ENCODE measurements at regions not wholly inside any gene's neighbourhood (a gene's known extent, or its start where the extent isn't known, plus 50 kb on each side); places are given as distances from the start of the nearest gene placed in this dataset.

- peak; percentile 81 for DNase-seq (ENCODE audit: low read depth)
Measured at GRCh38 chr6:93779086-93779841, 359.9 kb upstream of the EPHA7 start.

DNA sequence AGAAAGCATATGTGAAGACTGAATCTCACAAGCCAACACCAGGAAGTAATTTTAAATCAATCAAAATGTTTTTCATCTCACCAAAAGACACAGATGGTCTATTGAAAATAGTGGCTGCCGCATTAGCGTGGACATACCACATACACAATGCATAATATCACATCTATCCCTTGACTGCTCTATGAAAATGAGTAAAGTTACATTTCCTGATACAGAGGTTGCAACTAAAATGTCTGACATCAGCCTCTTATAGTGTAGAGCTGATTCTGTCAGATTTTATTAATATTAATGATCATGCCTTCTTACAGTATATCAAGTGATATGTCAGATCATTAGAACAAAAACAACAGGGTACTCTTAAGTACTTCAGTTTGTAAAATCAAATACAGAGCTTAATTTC, 339.8 kb upstream of the EPHA7 start:
- no peak for DNase-seq (ENCODE audit: low read depth)

DNA sequence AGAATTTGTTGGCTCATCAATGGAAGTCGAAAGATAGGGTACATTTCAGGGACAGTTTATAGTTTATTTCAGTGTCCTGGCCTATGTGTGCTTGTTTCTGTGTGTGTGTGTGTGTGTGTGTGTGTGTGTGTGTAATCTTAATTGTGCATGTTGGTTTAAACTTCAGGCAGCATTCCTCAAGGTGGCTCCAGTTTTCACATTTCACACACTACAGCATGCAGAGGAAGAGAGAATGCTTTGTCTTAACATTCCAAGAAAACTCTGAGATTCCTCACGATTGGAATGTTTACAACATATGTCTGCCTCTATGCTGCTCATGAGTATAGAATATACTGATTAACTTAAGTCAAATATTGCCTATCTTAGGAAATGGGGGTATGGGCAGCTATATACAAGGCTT, 332.6 kb upstream of the EPHA7 start:
- DNase-seq (ENCODE audit: low read depth): peak; percentile 35

DNA sequence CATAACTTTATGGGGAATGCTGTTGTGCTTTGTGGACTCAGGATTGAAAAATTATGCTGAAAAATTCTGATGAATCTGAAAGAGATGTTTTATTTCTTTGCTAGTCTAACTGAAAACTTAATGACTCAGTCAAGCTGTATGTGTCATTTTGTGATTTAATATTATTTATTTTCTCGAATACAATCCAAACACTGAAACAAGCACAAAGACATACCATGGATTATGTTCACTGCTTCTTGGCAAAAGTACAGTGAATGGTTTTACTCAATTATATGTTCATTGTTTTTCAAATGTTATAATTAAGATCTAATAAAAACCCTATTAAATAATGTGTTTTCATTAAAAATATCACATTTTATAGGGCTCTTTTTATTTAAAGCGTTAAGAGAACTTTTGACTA, 330.6 kb upstream of the EPHA7 start:
- DNase-seq (ENCODE audit: low read depth): peak; percentile 3

DNA sequence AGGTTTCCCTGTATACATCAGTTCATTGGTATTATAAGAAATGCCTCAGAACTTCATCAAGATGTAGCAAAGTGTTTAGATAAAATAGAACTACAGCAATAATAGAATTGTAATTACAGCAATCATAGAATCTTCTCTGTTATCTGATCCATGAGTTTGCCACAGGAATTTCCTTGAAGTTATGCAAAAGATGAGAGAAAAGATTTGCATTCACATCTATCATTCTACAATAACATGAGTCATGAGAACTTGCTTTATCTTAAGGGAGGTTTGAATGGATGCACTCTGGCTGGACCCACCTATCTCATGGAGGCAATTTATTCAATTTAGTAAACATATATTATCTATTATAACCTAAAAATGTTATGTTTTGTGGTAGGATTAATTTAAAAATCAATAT, 329.8 kb upstream of the EPHA7 start:
- DNase-seq (ENCODE audit: low read depth): peak; percentile 79

DNA sequence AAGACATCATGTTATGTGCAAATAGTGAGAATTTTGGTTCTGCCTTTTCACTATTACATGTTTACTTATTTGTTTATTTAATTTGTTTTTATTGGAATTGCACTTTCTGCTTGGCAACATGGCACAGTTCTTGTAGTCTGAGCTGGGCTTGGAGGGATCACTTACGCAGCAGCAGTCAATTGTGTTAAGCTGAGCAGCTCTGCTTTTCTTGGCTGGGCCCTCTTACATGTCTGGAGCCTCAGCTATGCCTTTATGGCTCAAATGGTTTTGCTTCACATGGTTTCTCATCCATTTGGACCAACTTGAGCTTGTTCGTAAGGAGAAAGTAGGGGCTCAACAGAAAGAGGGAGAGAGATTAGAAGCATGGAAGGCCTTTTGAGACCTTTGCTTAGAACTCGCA, 327.5 kb upstream of the EPHA7 start:
- no peak for DNase-seq (ENCODE audit: low read depth)

GRCh38 chr6:93745306-93745705, 325.9 kb upstream of the EPHA7 start:
- DNase-seq (ENCODE audit: low read depth): no peak

- DNase-seq (ENCODE audit: low read depth): no peak
Measured at GRCh38 chr6:93735099-93735498, 315.7 kb upstream of the EPHA7 start.

DNA sequence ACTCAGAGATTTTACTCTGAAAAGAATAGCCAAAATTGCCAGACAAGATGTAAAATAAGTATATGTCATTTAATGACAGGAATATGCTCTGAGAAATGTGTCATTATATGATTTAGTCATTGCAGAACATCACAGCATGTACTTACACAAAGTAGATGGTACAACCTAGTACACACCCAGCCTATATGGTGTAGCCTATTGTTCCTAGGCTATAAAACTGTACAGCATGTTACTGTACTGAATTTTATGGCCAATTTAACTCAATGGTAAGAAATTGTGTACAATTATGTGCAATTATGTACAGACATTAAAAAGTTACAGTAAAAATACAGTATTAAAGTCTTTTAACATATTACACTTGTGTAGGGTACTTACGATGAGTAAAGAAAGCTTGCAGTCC, 311.9 kb upstream of the EPHA7 start:
- no peak for DNase-seq (ENCODE audit: low read depth)

DNA sequence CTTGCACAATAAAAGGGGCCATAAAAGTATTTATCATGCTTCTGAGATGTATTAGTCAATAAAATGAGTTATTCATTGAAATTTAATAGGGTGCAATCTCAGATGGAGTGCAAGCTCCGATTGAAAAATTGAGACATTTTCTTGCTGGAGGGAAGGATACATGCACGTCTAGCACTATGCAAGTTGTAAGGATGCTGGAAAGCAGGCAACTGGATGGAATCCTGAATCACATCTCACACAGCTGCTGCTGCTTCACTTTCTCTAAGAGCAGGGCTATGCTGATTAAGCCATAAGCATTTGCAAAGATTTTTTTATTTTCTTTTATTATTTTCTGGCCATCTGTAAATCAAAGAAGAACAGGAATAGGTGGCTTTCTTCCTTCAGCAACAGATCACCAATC, 308.8 kb upstream of the EPHA7 start:
- DNase-seq (ENCODE audit: low read depth): no peak

- DNase-seq (ENCODE audit: low read depth): no peak
Measured at GRCh38 chr6:93727447-93727846, 308.1 kb upstream of the EPHA7 start.

DNA sequence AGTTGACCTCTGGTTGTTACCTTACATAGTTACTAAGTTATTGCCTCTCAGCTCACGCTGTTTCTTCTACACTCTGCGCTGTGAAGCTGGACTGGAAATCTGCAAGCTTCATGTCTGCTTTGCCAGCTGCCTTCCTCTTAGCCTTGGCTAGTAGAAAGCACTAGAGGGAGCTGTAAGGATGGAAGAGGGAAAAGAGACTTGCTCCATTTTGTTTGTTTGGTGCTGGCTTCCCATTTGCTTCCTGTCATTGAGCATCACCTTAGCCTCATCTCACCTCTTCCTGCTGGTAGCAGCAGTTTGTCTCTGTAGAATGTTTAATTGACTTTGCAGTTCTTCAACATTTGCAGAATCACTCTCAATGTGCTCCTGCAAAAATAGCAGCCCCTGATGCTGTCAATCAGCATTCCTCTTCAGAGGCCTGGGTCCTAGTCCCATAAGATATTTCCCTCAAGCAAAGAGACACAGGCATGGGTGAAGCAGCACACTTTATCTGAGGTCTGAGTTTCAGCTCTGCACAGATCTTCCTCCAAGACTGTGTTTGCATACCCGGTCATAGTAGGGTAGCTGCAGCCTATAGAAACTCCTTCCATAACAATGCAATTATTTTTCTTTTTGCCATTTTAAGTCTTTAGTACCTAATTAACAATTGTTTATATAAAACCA, 302.2 kb upstream of the EPHA7 start:
- peak; percentile 64 for DNase-seq (ENCODE audit: low read depth)

GRCh38 chr6:93713974-93714373, 294.6 kb upstream of the EPHA7 start:
- DNase-seq (ENCODE audit: low read depth): no peak

DNA sequence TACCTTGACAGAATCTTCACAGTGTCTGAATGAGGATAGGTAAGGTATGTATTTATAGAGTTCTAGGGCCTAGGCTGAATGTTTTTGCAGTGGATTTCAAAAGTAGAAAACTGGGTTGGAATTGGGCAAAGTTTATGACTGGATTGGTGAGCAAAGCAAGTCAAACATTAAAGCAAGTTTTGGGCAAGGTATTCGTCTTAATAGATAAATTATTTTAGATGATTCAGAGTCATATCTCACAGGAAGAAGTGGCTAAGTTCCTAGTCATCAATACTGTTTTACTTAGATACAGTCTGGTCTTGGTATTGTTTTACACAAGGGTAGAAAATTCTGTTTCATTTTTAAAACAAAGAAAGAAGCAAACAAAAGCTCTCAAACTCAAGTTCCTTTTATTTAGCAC, 284.1 kb upstream of the EPHA7 start:
- DNase-seq (ENCODE audit: low read depth): no peak

- peak; percentile 18 for DNase-seq (ENCODE audit: low read depth)
Measured at GRCh38 chr6:93701526-93701925, 282.2 kb upstream of the EPHA7 start.

DNA sequence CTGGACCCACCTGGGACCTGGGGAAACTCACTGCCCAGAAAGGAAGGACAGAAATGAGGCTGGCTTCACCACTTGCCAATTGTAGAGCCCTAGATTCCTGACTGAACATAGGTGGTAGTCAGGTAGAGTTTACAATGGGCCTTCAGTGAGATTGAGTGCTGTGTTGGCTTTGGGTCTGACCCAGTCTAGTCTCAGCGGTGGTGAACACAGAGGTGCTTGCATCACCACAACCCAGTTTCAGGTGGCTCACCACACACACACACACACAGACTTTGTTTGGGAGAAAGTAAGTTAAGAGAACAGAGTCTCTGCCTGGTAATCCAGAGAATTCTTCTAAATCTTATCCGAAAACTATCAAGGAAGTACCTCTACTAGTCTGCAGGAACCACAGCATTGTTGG, 266.1 kb upstream of the EPHA7 start:
- DNase-seq (ENCODE audit: low read depth): no peak

GRCh38 chr6:93684339-93684738, 265.0 kb upstream of the EPHA7 start:
- no peak for DNase-seq (ENCODE audit: low read depth)

- peak; percentile 71 for DNase-seq (ENCODE audit: low read depth)
Measured at GRCh38 chr6:93679836-93680235, 260.5 kb upstream of the EPHA7 start.

- DNase-seq (ENCODE audit: low read depth): no peak
Measured at GRCh38 chr6:93678841-93679454, 259.6 kb upstream of the EPHA7 start.

- peak; percentile 45 for DNase-seq (ENCODE audit: low read depth)
Measured at GRCh38 chr6:93677264-93677965, 258.1 kb upstream of the EPHA7 start.

DNA sequence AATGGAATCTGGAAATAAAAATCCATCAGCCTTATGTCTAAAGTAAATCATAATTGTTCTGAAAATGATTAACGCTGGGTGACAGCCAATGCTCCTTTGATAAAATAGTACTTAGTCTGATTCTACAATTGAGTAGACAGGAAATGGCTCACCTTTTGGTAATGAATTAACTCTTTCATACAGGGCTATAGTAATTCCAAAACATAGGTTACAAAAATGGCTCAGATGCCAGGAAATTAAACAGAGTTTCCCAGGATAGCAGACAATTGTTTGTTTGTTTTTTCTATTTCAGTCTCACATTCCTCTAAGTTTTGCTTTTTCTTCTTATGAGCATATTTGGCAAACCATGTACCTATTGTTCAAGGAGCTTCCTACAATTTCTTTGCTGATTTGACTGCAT, 257.2 kb upstream of the EPHA7 start:
- DNase-seq (ENCODE audit: low read depth): no peak

- DNase-seq (ENCODE audit: low read depth): no peak
Measured at GRCh38 chr6:93675856-93676417, 256.6 kb upstream of the EPHA7 start.

Data from amniotic epithelial cell (primary cell).